GM12891 (cell line): ENCODE measurements at regions not wholly inside any gene's neighbourhood (a gene's known extent, or its start where the extent isn't known, plus 50 kb on each side); places are given as distances from the start of the nearest gene placed in this dataset.

Source experiments
- PAX5 ChIP-seq: IDR thresholded peaks from 2 replicates; pipeline ENCODE4 v1.6.1; 2011; ENCODE audit warnings: low read length, moderate library complexity, mild to moderate bottlenecking; ENCODE audit not compliant: insufficient read depth, severe bottlenecking
- POLR2A ChIP-seq: IDR thresholded peaks from 2 replicates; pipeline ENCODE4 v1.6.1; 2011; ENCODE audit warnings: low read depth, low read length, control low read depth
- POLR2AphosphoS5 ChIP-seq: IDR thresholded peaks from 2 replicates; pipeline ENCODE4 v1.6.1; 2011; ENCODE audit warnings: low read depth, low read length, control low read depth
- POU2F2 ChIP-seq: IDR thresholded peaks from 2 replicates; pipeline ENCODE4 v1.6.1; 2011; ENCODE audit warnings: low read depth, mild to moderate bottlenecking, control low read depth, low read length, moderate library complexity
- TAF1 ChIP-seq: IDR thresholded peaks from 2 replicates; pipeline ENCODE4 v1.6.1; 2011; ENCODE audit warnings: low read depth, low read length, control low read depth

GRCh38 chr6:22804620-22805261 is 235.4 kb downstream of the HDGFL1 start:
- TF ChIP-seq POLR2AphosphoS5 (no peak), POLR2A (no peak), TAF1 (no peak), PAX5 (no peak), POU2F2 (no peak)
